GM19467 (cell line): ENCODE measurements at regions not wholly inside any gene's neighbourhood (a gene's known extent, or its start where the extent isn't known, plus 50 kb on each side); places are given as distances from the start of the nearest gene placed in this dataset.
"Not testable (repeated sequence)": the region's sequence is repeated elsewhere in the genome, so short reads cannot be mapped to it uniquely, and the experiment has no call there.

Source experiments
- ATAC-seq: cut with Tn5 transposase; IDR thresholded peaks from one replicate; pipeline ENCODE4 v1.9.1; 2021; ENCODE audit warnings: mild to moderate bottlenecking, moderate library complexity; ENCODE audit not compliant: unreplicated experiment

- ATAC-seq: not testable (repeated sequence)
Observed at GRCh38 chr14:105620865-105621471, 94.6 kb downstream of the TMEM121 start.

GRCh38 chr14:105621479-105622328, 95.3 kb downstream of the TMEM121 start:
- ATAC-seq: not testable (repeated sequence)

GRCh38 chr14:105622329-105622955, 96.1 kb downstream of the TMEM121 start:
- no peak for ATAC-seq

GRCh38 chr14:105623178-105623577, 96.8 kb downstream of the TMEM121 start:
- ATAC-seq: not testable (repeated sequence)

- ATAC-seq: not testable (repeated sequence)
Observed at GRCh38 chr14:105624346-105624745, 98.0 kb downstream of the TMEM121 start.

GRCh38 chr14:105624749-105625434, 98.5 kb downstream of the TMEM121 start:
- not testable (repeated sequence) for ATAC-seq

GRCh38 chr14:105625448-105625847, 99.1 kb downstream of the TMEM121 start:
- not testable (repeated sequence) for ATAC-seq

GRCh38 chr14:105626111-105626510, 99.7 kb downstream of the TMEM121 start:
- not testable (repeated sequence) for ATAC-seq

GRCh38 chr14:105626651-105627050, 100.3 kb downstream of the TMEM121 start:
- not testable (repeated sequence) for ATAC-seq

GRCh38 chr14:105627287-105627686, 100.9 kb downstream of the TMEM121 start:
- ATAC-seq: not testable (repeated sequence)

- no peak for ATAC-seq
Observed at GRCh38 chr14:105627701-105628100, 101.3 kb downstream of the TMEM121 start.

GRCh38 chr14:105628126-105628525, 101.7 kb downstream of the TMEM121 start:
- ATAC-seq: not testable (repeated sequence)

GRCh38 chr14:105628531-105629067, 102.2 kb downstream of the TMEM121 start:
- not testable (repeated sequence) for ATAC-seq

GRCh38 chr14:105629091-105629885, 102.9 kb downstream of the TMEM121 start:
- ATAC-seq: not testable (repeated sequence)

- ATAC-seq: no peak
Observed at GRCh38 chr14:105629886-105630215, 103.5 kb downstream of the TMEM121 start.

- not testable (repeated sequence) for ATAC-seq
Observed at GRCh38 chr14:105630293-105630934, 104.0 kb downstream of the TMEM121 start.

- ATAC-seq: not testable (repeated sequence)
Observed at GRCh38 chr14:105630935-105631779, 104.8 kb downstream of the TMEM121 start.

GRCh38 chr14:105632010-105632409, 105.6 kb downstream of the TMEM121 start:
- ATAC-seq: no peak

- ATAC-seq: not testable (repeated sequence)
Observed at GRCh38 chr14:105633596-105633995, 107.2 kb downstream of the TMEM121 start.
